LNCaP clone FGC (cell line): ENCODE measurements at regions not wholly inside any gene's neighbourhood (a gene's known extent, or its start where the extent isn't known, plus 50 kb on each side); places are given as distances from the start of the nearest gene placed in this dataset.
A peak's percentile ranks its signal among the peaks of the same experiment; 100 is the strongest.

Experiments used
- DNase-seq: peaks from one replicate; pipeline ENCODE4 v3.0.0-alpha.2; 2011; ENCODE audit warnings: low read depth
- H3K4me3 ChIP-seq: 2 replicates; pipeline ENCODE4 v1.5.1; 2011; ENCODE audit warnings: mild to moderate bottlenecking, low read depth, low read length, control low read depth
- TF ChIP-seq, protein P1 (sequence below): IDR thresholded peaks from 2 replicates; pipeline ENCODE4 v1.5.1; 2012; ENCODE audit warnings: mild to moderate bottlenecking; ENCODE audit not compliant: control insufficient read depth, insufficient read depth; ENCODE audit errors: extremely low read depth

DNA sequence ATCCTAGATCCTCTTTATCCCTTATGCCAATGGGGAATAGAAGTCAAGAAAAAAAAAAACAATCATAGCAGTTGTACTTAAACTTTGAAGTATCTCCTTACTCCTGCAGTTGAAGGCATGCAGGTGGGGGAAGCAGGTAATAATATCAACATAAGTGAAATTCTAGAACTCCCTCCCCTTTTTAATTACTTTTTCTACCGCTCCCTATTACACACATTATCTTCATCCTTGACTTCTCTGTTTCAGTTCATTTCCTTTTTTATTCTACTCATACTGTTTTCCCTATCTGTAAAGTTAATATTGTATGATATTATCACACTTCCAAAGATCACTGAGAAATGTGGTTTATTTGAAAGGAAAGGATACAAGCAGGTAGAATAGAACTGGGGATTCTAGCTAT is 962.0 kb downstream of the PLA2G4A start:
- TF ChIP-seq, protein P1, sequence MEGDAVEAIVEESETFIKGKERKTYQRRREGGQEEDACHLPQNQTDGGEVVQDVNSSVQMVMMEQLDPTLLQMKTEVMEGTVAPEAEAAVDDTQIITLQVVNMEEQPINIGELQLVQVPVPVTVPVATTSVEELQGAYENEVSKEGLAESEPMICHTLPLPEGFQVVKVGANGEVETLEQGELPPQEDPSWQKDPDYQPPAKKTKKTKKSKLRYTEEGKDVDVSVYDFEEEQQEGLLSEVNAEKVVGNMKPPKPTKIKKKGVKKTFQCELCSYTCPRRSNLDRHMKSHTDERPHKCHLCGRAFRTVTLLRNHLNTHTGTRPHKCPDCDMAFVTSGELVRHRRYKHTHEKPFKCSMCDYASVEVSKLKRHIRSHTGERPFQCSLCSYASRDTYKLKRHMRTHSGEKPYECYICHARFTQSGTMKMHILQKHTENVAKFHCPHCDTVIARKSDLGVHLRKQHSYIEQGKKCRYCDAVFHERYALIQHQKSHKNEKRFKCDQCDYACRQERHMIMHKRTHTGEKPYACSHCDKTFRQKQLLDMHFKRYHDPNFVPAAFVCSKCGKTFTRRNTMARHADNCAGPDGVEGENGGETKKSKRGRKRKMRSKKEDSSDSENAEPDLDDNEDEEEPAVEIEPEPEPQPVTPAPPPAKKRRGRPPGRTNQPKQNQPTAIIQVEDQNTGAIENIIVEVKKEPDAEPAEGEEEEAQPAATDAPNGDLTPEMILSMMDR: no peak
- no peak for DNase-seq

DNA sequence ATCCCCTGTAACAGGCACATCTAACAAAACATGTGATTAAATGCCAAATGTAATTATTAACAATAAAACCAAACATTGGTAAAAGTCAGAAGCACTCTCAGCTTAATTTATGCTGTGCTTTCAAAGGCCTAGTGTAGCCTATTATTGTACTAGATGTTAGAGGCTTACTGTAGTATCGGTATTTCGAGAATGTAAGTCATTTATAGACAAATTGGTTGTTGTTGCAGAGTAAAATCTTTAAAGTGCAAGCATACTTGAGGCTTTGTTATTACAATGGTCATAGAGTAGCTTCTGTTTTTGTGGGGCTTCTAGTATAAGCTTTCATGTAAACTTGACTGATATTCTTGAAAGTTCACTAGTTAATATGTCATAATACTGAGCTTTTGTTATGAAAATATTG is 965.8 kb downstream of the PLA2G4A start:
- TF ChIP-seq, protein P1: no peak
- no peak for DNase-seq
- no peak overlapping the region for H3K4me3 ChIP-seq

More for the DNA sequence above, 962.0 kb downstream of the PLA2G4A start:
- H3K4me3 ChIP-seq: no peak overlapping the region

DNA sequence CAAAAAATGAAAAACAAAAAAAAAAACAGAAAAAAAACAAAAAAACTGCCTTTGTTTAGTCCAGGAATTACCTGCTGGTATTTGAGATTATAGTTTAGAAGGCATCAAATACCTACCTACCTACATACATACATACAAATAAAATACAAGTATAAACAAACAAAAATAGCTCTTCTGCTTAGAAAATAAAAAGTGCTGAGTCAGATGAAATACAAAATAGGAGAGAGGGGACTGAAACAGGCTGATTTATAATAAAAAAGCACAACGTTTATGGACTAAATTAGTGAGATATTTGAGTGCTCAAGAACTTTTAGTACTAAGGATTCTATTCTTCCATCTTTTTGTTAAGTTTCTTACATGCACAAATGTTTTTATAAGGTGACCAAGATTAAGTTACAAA is 980.8 kb downstream of the PLA2G4A start:
- H3K4me3 ChIP-seq: no peak overlapping the region
- no peak for DNase-seq
- TF ChIP-seq, protein P1: no peak

DNA sequence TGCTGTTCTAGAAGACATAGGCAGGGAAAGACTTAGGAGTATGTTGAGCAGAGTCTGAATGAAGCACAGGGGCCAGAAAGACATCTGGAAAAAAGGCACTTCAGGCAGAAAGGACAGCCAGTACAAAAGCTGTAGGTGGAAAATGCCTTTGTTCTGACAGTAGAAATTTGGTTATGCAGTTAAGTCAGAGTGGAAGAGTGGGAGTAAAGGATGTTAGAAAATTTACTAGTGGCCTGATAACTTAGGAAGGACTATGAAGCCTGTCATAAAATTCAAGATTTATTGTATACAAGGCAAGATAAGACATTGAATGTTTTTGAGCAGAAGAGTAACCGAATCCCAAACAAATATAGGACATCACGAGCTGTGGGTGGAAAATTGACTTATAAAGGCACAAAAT is 987.9 kb downstream of the PLA2G4A start:
- no peak for DNase-seq
- TF ChIP-seq, protein P1: no peak
- no peak overlapping the region for H3K4me3 ChIP-seq

DNA sequence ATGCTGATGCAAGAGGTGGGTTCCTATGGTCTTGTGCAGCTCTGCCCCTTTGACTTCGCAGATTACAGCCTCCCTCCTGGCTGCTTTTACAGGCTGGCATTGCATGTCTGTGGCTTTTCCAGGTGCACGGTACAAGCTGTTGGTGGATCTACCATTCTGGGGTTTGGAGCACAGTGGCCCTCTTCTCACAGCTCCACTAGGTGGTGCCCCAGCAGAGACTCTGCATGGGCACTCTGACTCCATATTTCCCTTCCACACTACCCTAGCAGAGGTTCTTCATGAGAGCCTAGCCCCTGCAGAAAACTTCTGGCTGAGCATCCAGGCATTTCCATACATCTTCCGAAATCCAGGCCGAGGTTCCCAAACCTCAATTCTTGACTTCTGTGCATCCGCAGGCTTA is 989.0 kb downstream of the PLA2G4A start:
- H3K4me3 ChIP-seq: no peak overlapping the region
- no peak for DNase-seq
- TF ChIP-seq, protein P1: peak; percentile 16; the same call in 1 of the 2 replicates

DNA sequence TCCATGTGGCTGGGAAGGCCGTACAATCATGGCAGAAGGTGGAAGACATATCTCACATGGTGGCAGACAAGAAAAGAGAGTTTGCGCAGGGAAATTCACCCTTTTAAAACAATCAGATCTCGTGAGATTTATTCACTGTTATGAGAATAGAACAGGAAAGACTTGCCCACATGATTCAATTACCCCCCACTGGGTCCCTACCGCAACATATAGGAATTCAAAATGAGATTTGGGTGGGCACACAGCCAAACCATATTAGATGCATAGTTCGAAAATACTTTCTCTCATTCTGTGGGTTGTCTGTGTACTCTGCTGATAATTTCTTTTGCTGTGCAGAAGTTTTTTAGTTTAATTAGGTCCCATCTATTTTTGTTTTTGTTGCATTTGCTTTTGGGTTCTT is 990.3 kb downstream of the PLA2G4A start:
- no peak for DNase-seq
- TF ChIP-seq, protein P1: no peak

DNA sequence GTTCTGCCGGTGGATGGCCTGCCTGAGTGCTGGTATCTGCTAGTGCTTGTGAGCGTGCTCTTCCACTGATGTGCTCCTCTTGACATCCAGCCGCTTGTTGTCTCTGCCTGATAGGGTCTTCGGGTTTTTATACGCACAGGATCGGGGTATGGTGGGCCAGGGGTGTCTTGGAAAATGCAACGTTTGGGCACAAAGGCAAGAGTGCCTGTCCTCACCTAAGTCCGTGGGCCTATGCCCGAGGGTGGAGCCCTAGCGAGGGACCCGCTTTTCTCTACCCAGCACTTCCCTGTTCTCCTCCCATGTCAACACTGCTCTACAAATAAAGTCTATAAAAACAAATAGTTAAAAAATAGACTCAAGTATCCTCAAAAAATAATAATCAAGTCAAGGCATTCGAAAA is 1007.8 kb downstream of the PLA2G4A start:
- no peak overlapping the region for H3K4me3 ChIP-seq
- TF ChIP-seq, protein P1: no peak
- DNase-seq: no peak

More for the DNA sequence above, 990.3 kb downstream of the PLA2G4A start:
- no peak overlapping the region for H3K4me3 ChIP-seq
